ENCODE measurements at regions not wholly inside any gene's neighbourhood (a gene's known extent, or its start where the extent isn't known, plus 50 kb on each side); places are given as distances from the start of the nearest gene placed in this dataset.
"Not testable (repeated sequence)": the region's sequence is repeated elsewhere in the genome, so short reads cannot be mapped to it uniquely, and the experiment has no call there.

- no peak for DNase-seq
Observed at GRCh38 chr2:23020659-23021058, 364.3 kb upstream of the KLHL29 start.

GRCh38 chr2:23021311-23022120, 363.5 kb upstream of the KLHL29 start:
- no peak for DNase-seq

- DNase-seq, result no peak
Observed at GRCh38 chr2:23023722-23024121, 361.3 kb upstream of the KLHL29 start.

GRCh38 chr2:23026671-23027070, 358.3 kb upstream of the KLHL29 start:
- DNase-seq, result no peak

- no peak for DNase-seq
Observed at GRCh38 chr2:23027396-23027795, 357.6 kb upstream of the KLHL29 start.

GRCh38 chr2:23028106-23028505, 356.9 kb upstream of the KLHL29 start:
- DNase-seq, result no peak

GRCh38 chr2:23029111-23029510, 355.9 kb upstream of the KLHL29 start:
- DNase-seq, result no peak

GRCh38 chr2:23029951-23030350, 355.0 kb upstream of the KLHL29 start:
- DNase-seq, result no peak

- DNase-seq, result no peak
Observed at GRCh38 chr2:23034996-23035395, 350.0 kb upstream of the KLHL29 start.

GRCh38 chr2:23036629-23037028, 348.4 kb upstream of the KLHL29 start:
- DNase-seq, result no peak

GRCh38 chr2:23037596-23037995, 347.4 kb upstream of the KLHL29 start:
- no peak for DNase-seq

GRCh38 chr2:23041443-23041842, 343.5 kb upstream of the KLHL29 start:
- no peak for DNase-seq

- DNase-seq, result no peak
Observed at GRCh38 chr2:23042216-23042906, 342.6 kb upstream of the KLHL29 start.

GRCh38 chr2:23050388-23050787, 334.6 kb upstream of the KLHL29 start:
- DNase-seq, result no peak

- no peak for DNase-seq
Observed at GRCh38 chr2:23053601-23054000, 331.4 kb upstream of the KLHL29 start.

GRCh38 chr2:23055251-23055650, 329.7 kb upstream of the KLHL29 start:
- DNase-seq, result no peak

GRCh38 chr2:23056846-23057245, 328.1 kb upstream of the KLHL29 start:
- DNase-seq, result not testable (repeated sequence)

- no peak for DNase-seq
Observed at GRCh38 chr2:23058435-23058834, 326.5 kb upstream of the KLHL29 start.

GRCh38 chr2:23065210-23065609, 319.8 kb upstream of the KLHL29 start:
- no peak for DNase-seq

- DNase-seq, result no peak
Observed at GRCh38 chr2:23065936-23066335, 319.0 kb upstream of the KLHL29 start.

GRCh38 chr2:23066686-23067085, 318.3 kb upstream of the KLHL29 start:
- DNase-seq, result no peak

- no peak for DNase-seq
Observed at GRCh38 chr2:23069156-23069555, 315.8 kb upstream of the KLHL29 start.

GRCh38 chr2:23069923-23070322, 315.1 kb upstream of the KLHL29 start:
- DNase-seq, result no peak

GRCh38 chr2:23073056-23073455, 311.9 kb upstream of the KLHL29 start:
- no peak for DNase-seq

GRCh38 chr2:23073671-23074070, 311.3 kb upstream of the KLHL29 start:
- no peak for DNase-seq

Data from SW 1271 (cell line).